GM12874 (cell line): ENCODE measurements at regions not wholly inside any gene's neighbourhood (a gene's known extent, or its start where the extent isn't known, plus 50 kb on each side); places are given as distances from the start of the nearest gene placed in this dataset.

Experiments used
- TF ChIP-seq, protein P1 (sequence below): IDR thresholded peaks from 2 replicates; pipeline ENCODE4 v1.5.1; 2011; ENCODE audit warnings: low read depth, mild to moderate bottlenecking, control low read depth, low read length, moderate library complexity; ENCODE audit not compliant: insufficient read depth

DNA sequence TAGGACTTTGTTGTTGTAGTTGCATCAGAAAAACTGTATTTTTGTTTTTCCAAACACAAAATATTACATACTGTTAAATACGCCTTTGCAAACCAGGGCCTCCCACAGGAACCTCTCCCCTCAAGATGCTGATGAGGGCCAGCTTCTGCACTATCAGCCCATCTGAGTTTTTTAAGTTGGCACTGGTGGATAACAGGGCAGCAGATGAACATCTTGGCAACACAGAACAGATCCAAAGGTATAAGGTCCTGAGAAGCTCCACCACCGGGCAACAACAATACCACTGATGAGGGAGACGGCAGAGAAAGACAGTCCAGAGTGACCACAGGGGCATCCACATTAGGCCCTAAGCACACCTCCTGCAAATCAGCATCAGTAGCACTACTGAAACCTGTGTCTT is 177.7 kb downstream of the DLL1 start:
- TF ChIP-seq, protein P1, sequence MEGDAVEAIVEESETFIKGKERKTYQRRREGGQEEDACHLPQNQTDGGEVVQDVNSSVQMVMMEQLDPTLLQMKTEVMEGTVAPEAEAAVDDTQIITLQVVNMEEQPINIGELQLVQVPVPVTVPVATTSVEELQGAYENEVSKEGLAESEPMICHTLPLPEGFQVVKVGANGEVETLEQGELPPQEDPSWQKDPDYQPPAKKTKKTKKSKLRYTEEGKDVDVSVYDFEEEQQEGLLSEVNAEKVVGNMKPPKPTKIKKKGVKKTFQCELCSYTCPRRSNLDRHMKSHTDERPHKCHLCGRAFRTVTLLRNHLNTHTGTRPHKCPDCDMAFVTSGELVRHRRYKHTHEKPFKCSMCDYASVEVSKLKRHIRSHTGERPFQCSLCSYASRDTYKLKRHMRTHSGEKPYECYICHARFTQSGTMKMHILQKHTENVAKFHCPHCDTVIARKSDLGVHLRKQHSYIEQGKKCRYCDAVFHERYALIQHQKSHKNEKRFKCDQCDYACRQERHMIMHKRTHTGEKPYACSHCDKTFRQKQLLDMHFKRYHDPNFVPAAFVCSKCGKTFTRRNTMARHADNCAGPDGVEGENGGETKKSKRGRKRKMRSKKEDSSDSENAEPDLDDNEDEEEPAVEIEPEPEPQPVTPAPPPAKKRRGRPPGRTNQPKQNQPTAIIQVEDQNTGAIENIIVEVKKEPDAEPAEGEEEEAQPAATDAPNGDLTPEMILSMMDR: no peak

DNA sequence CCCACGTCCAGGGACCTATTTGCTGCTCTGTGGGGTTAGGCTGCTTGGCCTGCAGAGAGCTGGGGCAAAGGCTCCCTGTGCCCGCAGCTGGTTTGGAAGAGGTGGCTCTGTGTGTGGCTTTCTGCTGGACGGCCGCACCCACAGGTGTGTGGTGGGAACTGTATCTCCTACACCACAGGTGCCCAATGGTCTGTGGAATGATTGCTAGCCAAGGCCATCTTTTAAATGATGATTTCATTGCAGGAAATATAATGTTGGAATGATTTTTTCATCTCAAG is 178.4 kb downstream of the DLL1 start:
- TF ChIP-seq, protein P1: no peak

DNA sequence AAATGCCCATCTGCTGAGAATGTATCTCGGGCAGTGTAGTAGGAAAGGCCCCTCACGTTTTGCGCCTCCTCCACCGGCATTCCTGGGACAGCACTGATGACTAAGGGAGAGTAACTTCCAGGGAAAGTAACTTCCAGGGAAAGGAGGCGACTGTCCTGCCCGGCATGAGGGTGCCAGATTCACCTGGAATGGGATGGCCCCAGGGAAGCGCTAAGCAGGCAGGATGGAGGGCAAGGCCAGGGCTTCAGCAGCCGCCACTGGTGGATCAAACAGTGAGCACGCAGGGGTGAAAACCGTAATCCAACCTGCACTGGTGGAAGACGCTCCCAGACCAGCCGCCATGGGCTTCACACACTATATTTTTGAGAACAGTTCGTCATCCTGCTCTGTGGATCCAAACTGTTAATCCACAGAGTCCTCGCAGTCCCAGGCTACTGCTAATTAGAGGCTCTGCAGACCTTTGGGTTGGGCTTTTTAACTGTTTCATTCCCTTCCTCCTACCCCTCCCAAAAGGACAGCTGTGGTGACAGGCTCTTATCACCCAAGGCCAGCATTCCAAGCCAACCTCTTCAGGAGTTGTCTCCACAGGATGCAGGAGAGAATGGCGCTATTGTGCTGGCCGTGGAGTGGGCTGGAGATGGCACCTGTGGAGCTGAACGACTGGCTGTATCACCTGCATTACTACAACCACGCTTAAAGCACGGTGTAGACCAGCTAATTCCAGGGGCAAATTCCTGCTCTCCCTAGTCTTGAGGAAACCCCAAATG is 178.9 kb downstream of the DLL1 start:
- TF ChIP-seq, protein P1: no peak

DNA sequence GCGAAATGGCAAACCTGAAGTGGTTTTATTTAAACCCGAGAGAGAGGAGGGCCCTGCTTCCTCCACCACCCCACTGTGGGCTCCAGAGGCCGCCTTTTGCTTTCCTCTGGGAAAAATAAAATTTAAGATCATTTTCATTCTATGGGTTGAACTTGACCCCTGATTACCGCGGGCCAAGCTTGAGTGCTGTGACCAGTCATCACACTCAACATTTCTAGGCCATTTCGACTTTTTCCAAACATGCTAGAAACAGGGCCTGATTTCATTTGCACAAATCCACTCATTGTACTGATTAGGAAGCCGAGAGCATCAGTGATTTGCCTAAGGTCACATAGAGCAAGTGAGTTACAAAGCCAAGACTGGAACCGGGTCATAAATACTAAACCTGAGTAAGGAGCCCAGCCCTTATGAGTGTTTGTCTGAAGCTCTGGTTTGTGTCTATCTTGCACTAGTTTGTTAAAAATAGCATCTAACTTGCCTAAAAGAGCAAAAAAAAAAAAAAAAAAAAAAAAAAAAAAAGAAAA is 179.7 kb downstream of the DLL1 start:
- TF ChIP-seq, protein P1: no peak

DNA sequence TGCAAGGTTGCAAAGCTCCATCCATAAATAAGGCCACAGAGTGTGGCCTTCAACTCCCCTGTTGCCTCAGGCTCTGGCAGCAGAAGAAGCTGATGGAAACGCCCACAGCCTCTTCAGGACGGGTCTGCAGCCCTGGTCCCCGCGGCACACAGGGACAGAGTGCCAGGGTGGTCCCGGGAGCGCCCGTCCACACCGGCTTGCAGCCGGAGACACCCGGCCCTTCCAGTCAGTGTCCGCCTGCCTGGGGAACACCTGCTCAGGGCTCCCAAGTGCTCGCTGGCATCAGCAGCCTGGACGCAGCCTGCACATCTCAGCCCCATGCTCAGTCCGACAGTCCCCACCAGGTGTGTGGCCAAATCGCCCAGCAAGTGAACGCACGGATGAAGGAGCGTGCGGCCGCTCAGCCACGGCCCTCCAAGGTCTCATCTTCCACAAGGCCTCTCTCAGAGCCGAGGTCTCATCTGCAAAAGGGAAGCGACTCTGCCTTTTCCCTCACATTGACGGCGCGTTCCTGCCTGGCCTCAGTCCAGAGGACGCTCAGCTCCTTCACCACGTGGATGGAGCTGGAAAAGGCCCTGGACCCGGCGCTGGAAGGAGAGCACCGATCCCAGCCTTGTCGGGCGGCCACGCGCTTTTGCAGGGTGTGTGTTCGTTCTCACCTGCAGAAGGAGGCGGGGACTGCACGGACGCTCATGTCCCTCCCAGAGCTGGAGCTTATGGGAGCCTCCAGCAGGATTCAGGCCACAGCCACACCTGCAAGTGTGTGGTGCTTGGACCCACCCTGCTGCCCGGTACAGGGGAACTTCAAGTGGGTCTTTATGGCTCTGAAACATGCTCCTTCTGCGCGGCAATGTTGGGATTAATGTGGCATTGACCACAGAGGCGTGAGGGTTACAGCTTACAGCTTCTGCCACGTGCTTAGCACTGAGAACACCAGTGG is 180.4 kb downstream of the DLL1 start:
- TF ChIP-seq, protein P1: no peak

DNA sequence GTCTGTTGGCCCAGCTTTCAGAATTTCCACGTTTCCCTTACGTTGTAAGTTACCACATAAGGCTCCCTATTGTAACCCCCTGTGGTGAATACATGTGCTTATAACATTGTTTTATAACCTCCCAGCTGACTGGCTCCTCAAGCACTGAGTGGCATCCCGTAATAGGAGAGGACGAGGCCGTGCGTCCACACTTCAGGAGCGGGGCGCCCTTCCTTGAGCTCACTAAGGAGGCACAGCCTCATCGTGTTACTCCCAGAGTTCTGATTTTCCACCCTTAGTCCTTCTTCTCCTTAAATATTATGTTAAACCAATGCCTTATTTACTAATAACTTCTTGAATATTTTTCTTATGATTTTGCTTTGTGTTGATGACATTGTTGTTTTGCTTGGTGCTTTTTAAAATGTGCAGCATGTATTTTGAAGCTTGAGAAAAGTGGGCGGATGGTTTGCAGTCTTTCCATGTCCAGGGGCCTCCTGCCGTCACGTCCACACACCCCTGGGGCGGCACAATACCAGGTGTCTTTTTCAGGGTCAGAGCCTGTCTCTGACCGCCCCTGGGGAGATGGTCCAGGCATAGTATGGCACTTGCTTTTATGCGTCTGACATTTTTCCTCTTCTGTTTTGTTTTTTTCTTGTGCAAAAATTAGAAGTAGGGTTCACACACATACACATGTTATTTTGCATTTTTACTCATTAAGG is 181.8 kb downstream of the DLL1 start:
- TF ChIP-seq, protein P1: no peak

DNA sequence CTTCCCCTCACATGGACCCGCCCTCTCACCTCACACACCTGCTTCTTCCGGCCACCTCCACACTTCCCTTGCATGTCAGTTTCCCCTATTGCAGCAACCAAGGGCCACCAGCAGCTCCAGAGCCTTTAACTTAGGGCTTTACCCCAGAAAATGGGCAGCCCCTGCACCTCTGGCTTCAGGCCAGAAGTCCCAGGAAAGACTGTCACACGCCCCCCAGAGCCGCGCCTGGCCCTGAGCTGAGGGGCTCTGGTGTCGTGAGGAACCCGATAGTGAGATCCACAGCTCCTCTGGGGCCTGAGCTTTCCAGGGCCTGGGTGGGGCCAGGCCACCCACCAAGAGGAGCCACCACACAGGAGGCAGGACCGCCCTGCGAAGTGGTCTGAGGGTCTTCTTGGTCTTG is 182.4 kb downstream of the DLL1 start:
- TF ChIP-seq, protein P1: no peak
